GM12874 (cell line): ENCODE measurements at regions not wholly inside any gene's neighbourhood (a gene's known extent, or its start where the extent isn't known, plus 50 kb on each side); places are given as distances from the start of the nearest gene placed in this dataset.

Source experiments
- TF ChIP-seq, protein P1 (sequence below): IDR thresholded peaks from 2 replicates; pipeline ENCODE4 v1.5.1; 2011; ENCODE audit warnings: low read depth, mild to moderate bottlenecking, control low read depth, low read length, moderate library complexity; ENCODE audit not compliant: insufficient read depth

- TF ChIP-seq, protein P1, sequence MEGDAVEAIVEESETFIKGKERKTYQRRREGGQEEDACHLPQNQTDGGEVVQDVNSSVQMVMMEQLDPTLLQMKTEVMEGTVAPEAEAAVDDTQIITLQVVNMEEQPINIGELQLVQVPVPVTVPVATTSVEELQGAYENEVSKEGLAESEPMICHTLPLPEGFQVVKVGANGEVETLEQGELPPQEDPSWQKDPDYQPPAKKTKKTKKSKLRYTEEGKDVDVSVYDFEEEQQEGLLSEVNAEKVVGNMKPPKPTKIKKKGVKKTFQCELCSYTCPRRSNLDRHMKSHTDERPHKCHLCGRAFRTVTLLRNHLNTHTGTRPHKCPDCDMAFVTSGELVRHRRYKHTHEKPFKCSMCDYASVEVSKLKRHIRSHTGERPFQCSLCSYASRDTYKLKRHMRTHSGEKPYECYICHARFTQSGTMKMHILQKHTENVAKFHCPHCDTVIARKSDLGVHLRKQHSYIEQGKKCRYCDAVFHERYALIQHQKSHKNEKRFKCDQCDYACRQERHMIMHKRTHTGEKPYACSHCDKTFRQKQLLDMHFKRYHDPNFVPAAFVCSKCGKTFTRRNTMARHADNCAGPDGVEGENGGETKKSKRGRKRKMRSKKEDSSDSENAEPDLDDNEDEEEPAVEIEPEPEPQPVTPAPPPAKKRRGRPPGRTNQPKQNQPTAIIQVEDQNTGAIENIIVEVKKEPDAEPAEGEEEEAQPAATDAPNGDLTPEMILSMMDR: no peak
Measured at GRCh38 chr3:140832883-140833282, 108.8 kb upstream of the SLC25A36 start.

DNA sequence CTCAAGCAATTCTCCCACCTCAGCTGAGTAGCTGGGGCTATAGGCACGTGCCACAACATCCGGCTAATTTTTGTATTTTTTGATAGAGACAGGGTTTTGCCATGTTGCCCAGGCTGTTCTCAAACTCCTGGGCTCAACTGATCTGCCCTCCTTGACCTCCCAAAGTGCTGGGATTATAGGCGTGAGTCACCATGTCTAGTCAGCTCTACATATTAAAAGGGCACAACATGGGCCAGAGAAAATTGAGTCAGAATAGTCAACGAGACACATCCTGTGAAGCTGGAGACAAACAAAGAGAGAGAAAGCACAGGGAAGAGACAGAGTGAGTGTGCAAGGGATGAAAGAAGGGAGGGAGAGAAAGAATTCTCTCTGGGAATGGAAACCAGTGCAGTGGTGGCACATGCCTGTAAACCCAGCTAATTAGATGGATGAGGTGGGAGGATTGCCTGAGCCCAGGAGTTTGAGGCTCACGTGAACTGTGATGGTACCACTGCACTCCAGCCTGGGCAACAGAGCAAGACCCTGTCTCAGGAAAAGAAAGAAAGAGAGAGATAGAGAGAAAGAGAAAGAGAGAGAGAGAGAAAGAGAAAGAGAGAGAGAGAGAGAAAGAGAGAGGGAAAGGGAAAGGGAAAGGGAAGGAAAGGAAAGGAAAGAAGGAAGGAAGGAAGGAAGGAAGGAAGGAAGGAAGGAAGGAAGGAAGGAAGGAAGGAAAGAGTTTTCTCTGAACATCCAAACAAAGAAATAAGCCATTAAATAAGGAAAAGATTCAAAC, 107.2 kb upstream of the SLC25A36 start:
- TF ChIP-seq, protein P1: no peak

DNA sequence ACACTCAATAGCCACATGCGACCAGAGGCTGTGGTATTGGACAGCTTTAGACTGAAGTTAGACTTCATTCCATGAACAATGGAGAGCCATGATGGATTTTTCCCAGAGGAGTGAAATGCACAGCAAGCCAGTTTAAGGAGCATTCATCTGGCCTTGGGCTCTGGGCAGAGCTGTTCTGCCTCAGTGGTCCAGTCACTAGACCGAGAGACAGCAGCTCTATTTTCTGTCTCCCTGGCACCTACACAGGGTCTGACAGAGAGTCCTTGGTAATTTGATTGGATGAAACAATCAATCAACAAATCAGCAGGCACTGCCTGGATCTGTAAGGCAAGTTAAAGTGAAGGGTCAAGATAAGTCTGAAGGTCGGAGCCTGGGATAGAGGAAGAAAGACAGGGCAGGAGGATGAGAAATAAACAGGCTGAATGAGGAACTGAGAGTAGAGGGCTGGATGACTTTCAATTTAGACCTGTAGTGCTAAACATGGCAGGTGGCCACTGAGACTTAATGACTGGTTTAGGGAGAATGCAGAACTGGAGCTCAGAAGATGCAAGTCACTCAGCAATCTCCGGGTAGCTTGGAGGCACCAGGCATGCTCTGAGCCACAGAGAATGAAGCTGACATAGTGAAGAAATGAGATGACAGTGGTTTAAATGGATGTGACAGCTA, 98.5 kb upstream of the SLC25A36 start:
- TF ChIP-seq, protein P1: no peak

- TF ChIP-seq, protein P1: no peak
Measured at GRCh38 chr3:140843656-140844055, 98.0 kb upstream of the SLC25A36 start.

- TF ChIP-seq, protein P1: no peak
Measured at GRCh38 chr3:140844072-140844471, 97.6 kb upstream of the SLC25A36 start.

DNA sequence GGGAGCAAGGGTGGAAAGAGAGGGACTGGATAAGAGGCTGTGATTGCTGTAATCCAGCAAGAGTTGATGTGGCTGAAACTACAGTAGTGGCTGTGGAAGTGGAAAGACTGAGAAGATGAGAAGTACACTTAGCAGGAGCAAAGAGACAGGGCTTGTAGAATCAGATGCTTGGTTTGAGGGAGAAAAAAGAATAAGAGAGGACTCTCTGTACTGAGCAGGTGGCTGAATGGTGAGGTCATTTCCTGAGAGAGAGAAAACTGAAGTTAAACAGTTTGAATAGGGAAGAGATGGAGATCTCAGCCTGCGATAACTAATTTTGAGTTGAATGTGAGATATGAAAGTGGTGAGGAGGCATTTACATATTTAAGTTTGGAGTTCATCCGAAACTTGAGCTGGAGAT, 95.8 kb upstream of the SLC25A36 start:
- TF ChIP-seq, protein P1: no peak

DNA sequence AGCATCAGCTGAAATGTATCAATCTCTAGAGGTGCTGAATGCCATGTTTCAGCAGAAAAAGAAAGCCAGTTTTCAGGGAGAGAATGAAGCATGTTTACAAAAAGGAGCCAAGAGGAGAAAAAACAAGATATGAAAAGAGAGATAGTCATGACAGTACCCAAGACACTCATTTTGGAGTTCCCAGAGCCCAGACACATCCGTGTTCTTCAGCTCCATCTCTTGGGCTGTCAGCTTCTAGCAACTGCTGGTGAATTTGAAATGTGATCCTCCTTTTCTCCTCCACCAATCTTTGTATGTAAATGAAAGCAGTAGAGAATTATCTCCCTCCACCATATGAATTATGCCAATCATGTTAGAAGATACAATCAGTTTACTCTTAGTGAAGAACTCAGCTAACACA, 93.0 kb upstream of the SLC25A36 start:
- TF ChIP-seq, protein P1: no peak
